Sigmoid colon (tissue), 6 donors: ENCODE measurements at regions not wholly inside any gene's neighbourhood (a gene's known extent, or its start where the extent isn't known, plus 50 kb on each side); places are given as distances from the start of the nearest gene placed in this dataset.

Experiments
- DNase-seq: peaks from one replicate; pipeline ENCODE4 v3.0.0-alpha.2; 2019
- H3K27ac ChIP-seq, 4 donors: fragments of 200-600 bp; sonication (generic); one replicate each; pipeline ENCODE4 v1.5.1; 2016 to 2019; ENCODE audit warnings: mild to moderate bottlenecking in 1 of 4
- H3K27me3 ChIP-seq, 3 donors: fragments of 200-600 bp; sonication (generic); one replicate each; pipeline ENCODE4 v1.5.1; 2019; ENCODE audit warnings: mild to moderate bottlenecking in 1 of 3
- H3K36me3 ChIP-seq, 4 donors: fragments of 200-600 bp; sonication (generic); one replicate each; pipeline ENCODE4 v1.5.1; 2016 to 2019
- H3K4me1 ChIP-seq, 4 donors: fragments of 200-600 bp; sonication (generic); one replicate each; pipeline ENCODE4 v1.5.1; 2017 to 2019
- H3K4me3 ChIP-seq, 4 donors: fragments of 200-600 bp; sonication (generic); one replicate each; pipeline ENCODE4 v1.5.1; 2017 to 2019; ENCODE audit warnings: mild to moderate bottlenecking in 2 of 4, moderate library complexity in 1 of 4
- H3K9me3 ChIP-seq, 4 donors: fragments of 200-600 bp in 3 of 4; sonication (generic) in 3 of 4; one replicate each; pipeline versions ENCODE4 v1.5.1 to v1.6.1; 2013 to 2019
- CTCF ChIP-seq, 4 experiments: fragments of 450-650 bp in 3 of 4; fragments of 200-600 bp in 1 of 4; IDR thresholded peaks; one replicate each; pipeline ENCODE4 v1.5.1; 2016 to 2019; ENCODE audit warnings: antibody characterized with exemption in 4 of 4, mild to moderate bottlenecking in 3 of 4, moderate library complexity in 2 of 4
- EP300 ChIP-seq, 4 donors: sonication (generic); formaldehyde crosslinking; IDR thresholded peaks; one replicate each; pipeline ENCODE4 v1.6.1; 2017; ENCODE audit warnings: antibody characterized with exemption in 4 of 4
- POLR2A ChIP-seq, 2 donors: fragments of 450-650 bp; IDR thresholded peaks; one replicate each; pipeline ENCODE4 v1.6.1; 2016; ENCODE audit warnings: antibody characterized with exemption in 2 of 2, mild to moderate bottlenecking in 2 of 2, moderate library complexity in 2 of 2
- POLR2AphosphoS5 ChIP-seq, 4 donors: sonication (generic); formaldehyde crosslinking; IDR thresholded peaks; one replicate each; pipeline ENCODE4 v1.6.1; 2017; ENCODE audit warnings: antibody characterized with exemption in 4 of 4
- WGBS, 2 donors: extraction: QIAGEN DNeasy Blood & Tissue Kit; methylation state at CpG; one replicate each; pipeline ENCODE4 v1.1.7; 2013; 5-methylcytosine and 5-hydroxymethylcytosine counted together
- intact Hi-C: fragments of 100-400 bp; cut with DNase I; formaldehyde crosslinking; loops from one replicate; pipeline ENCODE4 v1.15.1; 2023
- donor health status: healthy with polysubstance abuse.
- donor health status: healthy.

DNA sequence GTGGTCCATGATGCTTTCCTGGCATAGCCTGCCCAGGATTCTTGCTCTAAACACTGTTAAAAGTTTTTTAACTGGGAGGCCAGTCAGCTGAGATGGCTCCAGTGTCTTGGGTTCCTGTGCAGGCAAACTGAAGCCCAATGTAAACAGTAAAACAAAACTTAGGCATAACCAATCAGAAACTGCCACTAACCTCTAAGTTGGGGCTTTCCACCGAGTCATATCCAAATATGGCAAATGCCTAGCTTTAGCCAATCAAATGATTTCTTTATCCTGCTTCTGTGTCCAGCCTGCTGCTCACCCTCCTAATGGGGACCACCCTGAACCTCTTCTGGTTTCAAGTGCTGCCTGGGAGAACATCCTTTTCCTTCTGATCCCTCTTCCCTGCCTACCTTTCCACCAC, 277.9 kb downstream of the EMP1 start:
- Histone ChIP-seq H3K27ac (no peak overlapping the region), H3K4me1 (no peaks in the 10 kb centered on the region), H3K9me3 (no peaks in the 10 kb centered on the region), H3K36me3 (no peaks in the 10 kb centered on the region), H3K27me3 (no peaks in the 10 kb centered on the region), H3K4me3 (no peak overlapping the region)
- no peak for DNase-seq
- intact Hi-C loops = no loop called here
- whole genome bisulfite sequencing, 2 donors = 78 to 84% methylated on average over 1 of the region's 1 CpG
- TF ChIP-seq CTCF (IDR thresholded peaks at IDR 0.05) (no peak), EP300 (IDR thresholded peaks at IDR 0.05) (no peak), POLR2A (IDR thresholded peaks at IDR 0.05) (no peak), POLR2AphosphoS5 (IDR thresholded peaks at IDR 0.05) (no peak)

- WGBS, 2 donors = 76 to 82% methylated on average over 5 of the region's 5 CpGs
- Histone ChIP-seq H3K4me3 (no peak overlapping the region), H3K4me1 (no peaks in the 10 kb centered on the region), H3K27ac (no peak overlapping the region), H3K36me3 (no peaks in the 10 kb centered on the region), H3K27me3 (no peaks in the 10 kb centered on the region), H3K9me3 (no peaks in the 10 kb centered on the region)
- intact Hi-C loops = no loop called here
- TF ChIP-seq CTCF (IDR thresholded peaks at IDR 0.05) = no peak
- TF ChIP-seq POLR2AphosphoS5 (IDR thresholded peaks at IDR 0.05) = no peak
- TF ChIP-seq POLR2A (IDR thresholded peaks at IDR 0.05) = no peak
- TF ChIP-seq EP300 (IDR thresholded peaks at IDR 0.05) = no peak
- no peak for DNase-seq
Measured at GRCh38 chr12:13472690-13473089, 276.2 kb downstream of the EMP1 start.

DNA sequence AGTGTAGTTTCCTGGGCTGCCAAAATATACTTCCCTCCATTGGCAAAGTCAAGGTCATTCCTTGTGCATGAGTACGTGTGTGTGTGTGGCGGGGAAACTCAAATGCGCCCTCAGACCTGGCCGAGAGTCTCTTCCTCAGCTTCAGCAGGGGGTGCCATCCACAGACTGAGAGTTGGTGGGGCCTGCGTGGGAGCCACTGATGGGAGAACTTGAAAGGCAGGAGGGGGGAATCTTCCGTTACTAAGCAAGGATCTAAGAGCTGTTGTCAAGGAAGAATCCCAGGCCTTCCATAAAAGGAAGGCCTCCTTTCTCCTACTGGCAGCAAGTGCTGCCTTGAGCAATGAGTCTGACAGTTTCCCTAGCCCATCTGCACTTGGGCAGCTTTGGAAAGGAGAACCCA, 274.9 kb downstream of the EMP1 start:
- H3K9me3 ChIP-seq = no peaks in the 10 kb centered on the region
- no peaks in the 10 kb centered on the region for H3K27me3 ChIP-seq
- intact Hi-C loops = no loop called here
- TF ChIP-seq EP300 (IDR thresholded peaks at IDR 0.05) = no peak
- no peaks in the 10 kb centered on the region for H3K4me1 ChIP-seq
- no peak overlapping the region for H3K27ac ChIP-seq
- no peak for DNase-seq
- no peak overlapping the region for H3K4me3 ChIP-seq
- no peaks in the 10 kb centered on the region for H3K36me3 ChIP-seq
- WGBS, 2 donors = 89 to 96% methylated on average over 6 of the region's 6 CpGs

DNA sequence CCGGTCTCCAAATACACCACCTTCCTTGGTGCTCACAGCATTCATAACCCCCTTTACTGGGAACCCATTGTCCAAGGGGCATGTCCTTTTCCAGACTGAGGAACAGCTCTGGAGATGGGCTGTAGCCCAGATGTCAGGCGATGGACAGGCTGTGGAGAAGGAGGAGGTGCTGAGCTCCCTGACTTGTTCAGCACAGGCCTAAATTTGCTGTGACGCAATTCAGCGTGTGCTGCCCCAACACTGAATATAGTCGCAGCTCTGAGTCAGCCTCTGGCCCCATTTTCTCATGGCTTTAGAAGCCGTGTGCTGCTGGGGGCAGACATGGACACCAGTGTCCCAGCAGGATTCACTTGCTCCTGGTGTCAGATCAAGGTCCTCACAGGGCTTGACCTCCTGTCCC, 269.1 kb downstream of the EMP1 start:
- H3K9me3 ChIP-seq = no peaks in the 10 kb centered on the region
- no peaks in the 10 kb centered on the region for H3K4me1 ChIP-seq
- TF ChIP-seq EP300 (IDR thresholded peaks at IDR 0.05) = no peak
- no peak for TF ChIP-seq CTCF (IDR thresholded peaks at IDR 0.05)
- no peak for TF ChIP-seq POLR2A (IDR thresholded peaks at IDR 0.05)
- TF ChIP-seq POLR2AphosphoS5 (IDR thresholded peaks at IDR 0.05) = no peak
- H3K4me3 ChIP-seq = no peak overlapping the region
- intact Hi-C loops = no loop called here
- no peak for DNase-seq
- no peaks in the 10 kb centered on the region for H3K27me3 ChIP-seq
- H3K36me3 ChIP-seq = no peaks in the 10 kb centered on the region
- H3K27ac ChIP-seq = no peak overlapping the region
- WGBS, 2 donors = 79 to 92% methylated on average over 6 of the region's 6 CpGs

- TF ChIP-seq EP300 (IDR thresholded peaks at IDR 0.05) = no peak
- TF ChIP-seq POLR2AphosphoS5 (IDR thresholded peaks at IDR 0.05) = no peak
- no peak for TF ChIP-seq CTCF (IDR thresholded peaks at IDR 0.05)
- TF ChIP-seq POLR2A (IDR thresholded peaks at IDR 0.05) = no peak
- Histone ChIP-seq H3K36me3 (no peaks in the 10 kb centered on the region), H3K4me1 (no peaks in the 10 kb centered on the region), H3K4me3 (no peak overlapping the region), H3K27ac (no peak overlapping the region), H3K27me3 (no peaks in the 10 kb centered on the region), H3K9me3 (no peaks in the 10 kb centered on the region)
- intact Hi-C loops = no loop called here
- no peak for DNase-seq
- 81 to 92% methylated on average over 2 of the region's 2 CpGs for WGBS, 2 donors
Measured at GRCh38 chr12:13463189-13463588, 266.7 kb downstream of the EMP1 start.
